GM19372 (cell line): ENCODE measurements at regions not wholly inside any gene's neighbourhood (a gene's known extent, or its start where the extent isn't known, plus 50 kb on each side); places are given as distances from the start of the nearest gene placed in this dataset.

Experiments used
- ATAC-seq: cut with Tn5 transposase; IDR thresholded peaks from one replicate; pipeline ENCODE4 v1.9.1; 2021; ENCODE audit warnings: mild to moderate bottlenecking, low read depth, moderate library complexity; ENCODE audit not compliant: unreplicated experiment

GRCh38 chr3:44042772-44043171 lies 198.9 kb upstream of the TOPAZ1 start:
- ATAC-seq, result no peak

- peak; percentile 66 for ATAC-seq
These were observed 196.0 kb upstream of the TOPAZ1 start for GRCh38 chr3:44045476-44046275.

GRCh38 chr3:44047796-44048195 lies 193.9 kb upstream of the TOPAZ1 start:
- no peak for ATAC-seq

GRCh38 chr3:44048196-44048924 lies 193.3 kb upstream of the TOPAZ1 start:
- no peak for ATAC-seq

- no peak for ATAC-seq
These were observed 192.7 kb upstream of the TOPAZ1 start for GRCh38 chr3:44048949-44049348.

- no peak for ATAC-seq
These were observed 191.6 kb upstream of the TOPAZ1 start for GRCh38 chr3:44050101-44050500.

GRCh38 chr3:44050867-44051266 lies 190.8 kb upstream of the TOPAZ1 start:
- no peak for ATAC-seq

GRCh38 chr3:44055951-44056350 lies 185.7 kb upstream of the TOPAZ1 start:
- no peak for ATAC-seq

- ATAC-seq, result no peak
These were observed 185.0 kb upstream of the TOPAZ1 start for GRCh38 chr3:44056446-44057240.

- peak; percentile 91 for ATAC-seq
These were observed 183.4 kb upstream of the TOPAZ1 start for GRCh38 chr3:44058022-44058867.

- no peak for ATAC-seq
These were observed 182.8 kb upstream of the TOPAZ1 start for GRCh38 chr3:44058868-44059203.

GRCh38 chr3:44060164-44060563 lies 181.5 kb upstream of the TOPAZ1 start:
- no peak for ATAC-seq

GRCh38 chr3:44061268-44061667 lies 180.4 kb upstream of the TOPAZ1 start:
- ATAC-seq, result no peak

GRCh38 chr3:44061961-44062360 lies 179.7 kb upstream of the TOPAZ1 start:
- no peak for ATAC-seq

GRCh38 chr3:44065311-44066094 lies 176.2 kb upstream of the TOPAZ1 start:
- no peak for ATAC-seq

- ATAC-seq, result no peak
These were observed 174.9 kb upstream of the TOPAZ1 start for GRCh38 chr3:44066806-44067205.

GRCh38 chr3:44067431-44067830 lies 174.3 kb upstream of the TOPAZ1 start:
- no peak for ATAC-seq

GRCh38 chr3:44068753-44069152 lies 172.9 kb upstream of the TOPAZ1 start:
- no peak for ATAC-seq

- no peak for ATAC-seq
These were observed 172.4 kb upstream of the TOPAZ1 start for GRCh38 chr3:44069276-44069675.
